Common myeloid progenitor, CD34-positive (primary cell): ENCODE measurements at regions not wholly inside any gene's neighbourhood (a gene's known extent, or its start where the extent isn't known, plus 50 kb on each side); places are given as distances from the start of the nearest gene placed in this dataset.

Experiments
- CTCF ChIA-PET: fragments of 350-600 bp; sonication (Branson Sonifier 250); formaldehyde crosslinking; loops from one replicate; lab custom pipeline; 2021; ENCODE audit warnings: antibody characterized with exemption; lab: Charles Lee
- POLR2A ChIA-PET: fragments of 350-600 bp; sonication (Branson Sonifier 250); formaldehyde crosslinking; loops from one replicate; lab custom pipeline; 2021; ENCODE audit warnings: antibody characterized with exemption; lab: Charles Lee
- DNase-seq, 3 donors: peaks; one replicate each; pipeline versions ENCODE4 v3.0.0 to v3.0.0-alpha.2; 2013
- H3K27ac ChIP-seq, 2 experiments: 1 replicate in 1 of 2; 2 replicates in 1 of 2; pipeline ENCODE4 v1.7.0; 2013; ENCODE audit warnings: inconsistent platforms in 2 of 2, low read length in 2 of 2, mild to moderate bottlenecking in 2 of 2, low read depth in 1 of 2, moderate library complexity in 1 of 2; ENCODE audit not compliant: severe bottlenecking in 2 of 2, insufficient read depth in 1 of 2, poor library complexity in 1 of 2
- H3K27me3 ChIP-seq, 5 experiments: replicated peaks in 2 of 5; 1 replicate in 3 of 5; 2 replicates in 2 of 5; pipeline versions ENCODE4 v1.6.1 to v1.7.0; 2013; ENCODE audit warnings: low read length in 4 of 5, mild to moderate bottlenecking in 2 of 5, moderate library complexity in 2 of 5, inconsistent platforms in 1 of 5; ENCODE audit not compliant: insufficient read depth in 5 of 5, control insufficient read depth in 4 of 5
- H3K36me3 ChIP-seq, 4 experiments: 1 replicate in 2 of 4; 2 replicates in 2 of 4; pipeline versions ENCODE4 v1.6.1 to v1.7.0; 2013; ENCODE audit warnings: low read length in 3 of 4, control low read depth in 1 of 4, mild to moderate bottlenecking in 1 of 4; ENCODE audit not compliant: control insufficient read depth in 4 of 4, insufficient read depth in 4 of 4
- H3K4me1 ChIP-seq, 4 experiments: 1 replicate in 3 of 4; 2 replicates in 1 of 4; pipeline versions ENCODE4 v1.6.1 to v1.7.1; 2013; ENCODE audit warnings: low read length in 3 of 4, mild to moderate bottlenecking in 3 of 4, control low read depth in 1 of 4, inconsistent platforms in 1 of 4, moderate library complexity in 1 of 4; ENCODE audit not compliant: control insufficient read depth in 4 of 4, insufficient read depth in 4 of 4; ENCODE audit errors: control extremely low read depth in 1 of 4
- H3K4me3 ChIP-seq, 7 experiments: 1 replicate in 4 of 7; 2 replicates in 3 of 7; pipeline versions ENCODE4 v1.5.1 to v1.7.0; 2013; ENCODE audit warnings: mild to moderate bottlenecking in 7 of 7, low read length in 6 of 7, moderate library complexity in 6 of 7, inconsistent platforms in 2 of 7, low read depth in 2 of 7, control low read depth in 1 of 7; ENCODE audit not compliant: insufficient read depth in 4 of 7, control insufficient read depth in 1 of 7; ENCODE audit errors: extremely low read depth in 1 of 7
- H3K9me3 ChIP-seq, 5 experiments: 1 replicate in 4 of 5; 2 replicates in 1 of 5; pipeline versions ENCODE4 v1.6.1 to v1.7.1; 2013; ENCODE audit warnings: low read length in 4 of 5, mild to moderate bottlenecking in 2 of 5, inconsistent platforms in 1 of 5, low read depth in 1 of 5, moderate library complexity in 1 of 5; ENCODE audit not compliant: control insufficient read depth in 4 of 5, insufficient read depth in 2 of 5; ENCODE audit errors: control extremely low read depth in 1 of 5
- WGBS: methylation state at CpG from one replicate; pipeline ENCODE4 v1.1.5; 2013; ENCODE audit not compliant: insufficient coverage; 5-methylcytosine and 5-hydroxymethylcytosine counted together

DNA sequence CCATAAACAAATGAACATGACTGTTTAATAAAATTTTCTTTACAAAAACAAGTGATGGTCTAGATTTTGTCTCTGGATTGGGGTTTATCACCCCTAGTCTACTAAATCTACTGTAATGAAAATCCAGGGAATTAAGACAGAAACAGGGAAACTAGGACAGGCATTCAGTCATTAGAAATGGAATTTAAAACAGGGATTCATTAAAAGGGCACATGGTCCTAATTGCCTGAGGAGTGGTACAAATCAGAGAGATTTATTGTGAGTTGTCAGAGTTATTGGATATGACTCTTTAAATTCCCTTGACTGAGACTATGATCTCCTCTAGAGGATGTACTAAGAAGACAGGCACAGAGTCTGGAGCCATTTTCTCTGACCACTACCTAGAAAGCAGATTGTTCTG lies 670.9 kb upstream of the GCFC2 start:
- no peaks in the 10 kb centered on the region for H3K36me3 ChIP-seq
- no peak overlapping the region for H3K4me3 ChIP-seq
- POLR2A ChIA-PET = no interaction called here
- CTCF ChIA-PET = no interaction called here
- no peaks in the 10 kb centered on the region for H3K9me3 ChIP-seq
- no peak overlapping the region for H3K27ac ChIP-seq
- no peaks in the 10 kb centered on the region for H3K27me3 ChIP-seq
- no peaks in the 10 kb centered on the region for H3K4me1 ChIP-seq
- DNase-seq = no peak

DNA sequence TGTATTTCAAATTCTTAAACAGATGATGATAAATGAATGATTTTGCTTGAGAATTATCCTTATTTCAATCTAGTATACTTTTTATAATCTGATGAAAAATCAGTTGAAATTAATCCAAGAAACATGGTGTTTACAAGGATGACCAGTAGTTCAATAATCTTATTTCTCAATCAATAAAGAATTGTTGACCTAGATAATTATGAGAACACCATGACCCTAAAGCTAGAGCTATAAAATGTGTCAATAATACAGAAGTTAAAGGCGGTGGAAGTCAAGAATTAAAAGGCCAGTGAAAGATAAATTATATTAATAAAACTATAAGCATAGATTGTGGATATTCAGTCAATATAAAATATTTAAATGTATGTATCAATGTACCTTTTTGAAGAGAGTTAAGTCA lies 667.4 kb upstream of the GCFC2 start:
- Histone ChIP-seq H3K4me3 (no peak overlapping the region), H3K27me3 (no peaks in the 10 kb centered on the region), H3K9me3 (no peaks in the 10 kb centered on the region), H3K36me3 (no peaks in the 10 kb centered on the region), H3K27ac (no peak overlapping the region), H3K4me1 (no peaks in the 10 kb centered on the region)
- no peak for DNase-seq
- ChIA-PET CTCF (no interaction called here), POLR2A (no interaction called here)
- WGBS = no CpG with 5 or more reads among the region's 1 CpG

DNA sequence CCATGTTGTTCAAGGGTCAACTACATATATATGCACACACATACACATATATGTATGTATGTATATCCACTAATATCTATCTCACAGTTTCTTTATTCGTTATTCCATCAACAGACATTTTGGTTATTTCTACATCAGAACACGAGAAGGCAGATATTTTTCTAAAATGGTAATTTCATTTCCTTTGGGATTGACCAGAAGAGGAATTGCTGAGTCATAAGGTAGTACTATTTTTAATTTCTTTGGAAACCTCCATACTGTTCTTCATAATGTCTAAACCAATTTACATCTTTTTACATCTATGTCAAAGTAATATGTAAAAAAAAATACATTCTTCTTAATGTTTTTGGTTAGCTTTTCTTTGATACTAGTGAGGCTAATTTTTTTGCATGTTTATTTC lies 630.7 kb upstream of the GCFC2 start:
- no peaks in the 10 kb centered on the region for H3K4me1 ChIP-seq
- ChIA-PET CTCF (no interaction called here), POLR2A (no interaction called here)
- no peak for DNase-seq
- H3K9me3 ChIP-seq = peaks cover 0 to 1% (median 0%) of the 10 kb centered on the region in 5 experiments
- H3K27me3 ChIP-seq = no peaks in the 10 kb centered on the region
- no peaks in the 10 kb centered on the region for H3K36me3 ChIP-seq
- no CpG with 5 or more reads among the region's 2 CpGs for WGBS
- H3K4me3 ChIP-seq = no peak overlapping the region
- H3K27ac ChIP-seq = no peak overlapping the region

DNA sequence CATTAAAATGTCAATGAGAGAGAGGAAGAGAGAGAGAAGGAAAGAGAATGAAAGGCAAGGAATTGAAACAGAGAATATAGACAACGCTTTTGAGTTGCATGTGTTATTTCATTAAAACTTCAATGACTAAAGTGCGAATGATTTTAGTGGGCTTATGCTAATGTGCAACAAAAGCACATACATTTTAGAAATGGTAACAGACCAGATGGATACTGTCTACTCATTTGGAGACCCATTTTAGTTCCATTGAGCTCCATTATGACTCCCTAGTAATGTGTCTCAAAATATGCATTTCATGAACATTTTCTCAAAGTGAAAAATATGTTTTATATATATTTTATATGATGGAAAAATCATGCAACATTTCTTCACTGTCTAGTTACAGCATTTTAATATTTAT lies 622.2 kb upstream of the GCFC2 start:
- Histone ChIP-seq H3K27me3 (no peaks in the 10 kb centered on the region), H3K36me3 (no peaks in the 10 kb centered on the region), H3K4me1 (no peaks in the 10 kb centered on the region), H3K27ac (no peak overlapping the region), H3K9me3 (no peaks in the 10 kb centered on the region), H3K4me3 (no peak overlapping the region)
- no peak for DNase-seq
- WGBS = 100% methylated on average over 2 of the region's 2 CpGs
- POLR2A ChIA-PET = no interaction called here
- CTCF ChIA-PET = no interaction called here

DNA sequence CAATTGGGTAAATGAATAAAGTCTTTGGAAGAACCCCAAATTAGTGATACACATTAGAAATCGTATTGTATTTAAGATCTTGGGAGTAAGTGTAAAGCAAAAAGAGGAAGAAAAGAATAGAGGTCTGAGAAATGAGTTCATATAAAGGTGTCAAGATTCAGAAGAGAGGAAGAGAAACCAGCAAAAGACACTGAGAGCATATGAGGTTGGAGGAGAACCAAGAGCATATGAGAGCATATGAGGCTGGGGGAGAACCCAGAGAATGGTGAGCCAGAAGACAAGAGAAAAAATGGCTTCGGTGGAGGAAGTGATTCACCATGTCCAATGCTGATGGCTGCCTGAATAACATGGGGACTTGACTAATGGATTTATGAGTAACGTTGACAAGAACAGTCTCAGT lies 620.1 kb upstream of the GCFC2 start:
- ChIA-PET POLR2A (no interaction called here), CTCF (no interaction called here)
- WGBS = 70% methylated on average over 3 of the region's 3 CpGs
- H3K27ac ChIP-seq = no peak overlapping the region
- H3K27me3 ChIP-seq = no peaks in the 10 kb centered on the region
- H3K9me3 ChIP-seq = no peaks in the 10 kb centered on the region
- H3K4me3 ChIP-seq = no peak overlapping the region
- no peaks in the 10 kb centered on the region for H3K36me3 ChIP-seq
- no peak for DNase-seq
- no peaks in the 10 kb centered on the region for H3K4me1 ChIP-seq

DNA sequence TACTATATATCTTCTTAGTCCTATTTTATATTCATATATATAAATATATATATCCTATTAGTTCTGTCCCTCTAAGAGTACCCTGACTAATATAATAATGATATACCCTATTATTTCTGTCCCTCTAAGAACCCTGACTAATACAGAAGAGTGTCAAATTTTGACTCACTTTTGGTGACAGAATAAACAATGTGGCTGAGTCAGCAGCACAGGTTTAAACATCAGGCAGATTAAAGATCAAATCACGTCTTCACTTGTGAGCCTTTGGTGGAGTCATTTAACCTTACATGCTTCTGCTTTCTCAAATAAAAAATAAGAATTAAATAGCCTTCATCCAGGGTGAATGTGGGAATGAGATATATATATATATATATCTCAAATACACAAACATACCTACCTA lies 615.9 kb upstream of the GCFC2 start:
- H3K27ac ChIP-seq = no peak overlapping the region
- no peaks in the 10 kb centered on the region for H3K36me3 ChIP-seq
- no CpG with 5 or more reads among the region's 1 CpG for WGBS
- H3K9me3 ChIP-seq = no peaks in the 10 kb centered on the region
- no peak overlapping the region for H3K4me3 ChIP-seq
- ChIA-PET POLR2A (no interaction called here), CTCF (no interaction called here)
- no peaks in the 10 kb centered on the region for H3K4me1 ChIP-seq
- no peaks in the 10 kb centered on the region for H3K27me3 ChIP-seq
- DNase-seq = no peak

DNA sequence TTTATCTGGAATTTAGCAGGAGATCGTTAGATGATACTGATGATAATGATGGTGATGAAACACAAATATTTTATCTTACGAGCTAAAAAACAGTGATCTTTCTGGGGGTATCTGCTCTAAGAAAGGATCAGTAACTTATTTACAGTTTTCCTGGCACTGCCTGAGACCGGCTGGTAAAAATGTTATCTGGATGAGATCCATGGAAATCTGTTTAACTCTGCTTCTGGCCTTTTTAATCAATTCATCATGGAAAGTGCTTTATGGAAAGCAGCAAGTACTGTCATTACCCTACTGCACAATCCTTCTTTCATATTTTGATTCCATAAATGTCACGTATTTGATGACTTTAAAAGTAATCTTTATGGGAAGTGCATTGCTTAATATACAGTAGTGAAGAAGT lies 612.7 kb upstream of the GCFC2 start:
- ChIA-PET POLR2A (no interaction called here), CTCF (no interaction called here)
- no peaks in the 10 kb centered on the region for H3K27me3 ChIP-seq
- H3K27ac ChIP-seq = no peak overlapping the region
- no peaks in the 10 kb centered on the region for H3K4me1 ChIP-seq
- H3K36me3 ChIP-seq = no peaks in the 10 kb centered on the region
- H3K9me3 ChIP-seq = no peaks in the 10 kb centered on the region
- H3K4me3 ChIP-seq = no peak overlapping the region
- no peak for DNase-seq
- WGBS = 93% methylated on average over 2 of the region's 4 CpGs

DNA sequence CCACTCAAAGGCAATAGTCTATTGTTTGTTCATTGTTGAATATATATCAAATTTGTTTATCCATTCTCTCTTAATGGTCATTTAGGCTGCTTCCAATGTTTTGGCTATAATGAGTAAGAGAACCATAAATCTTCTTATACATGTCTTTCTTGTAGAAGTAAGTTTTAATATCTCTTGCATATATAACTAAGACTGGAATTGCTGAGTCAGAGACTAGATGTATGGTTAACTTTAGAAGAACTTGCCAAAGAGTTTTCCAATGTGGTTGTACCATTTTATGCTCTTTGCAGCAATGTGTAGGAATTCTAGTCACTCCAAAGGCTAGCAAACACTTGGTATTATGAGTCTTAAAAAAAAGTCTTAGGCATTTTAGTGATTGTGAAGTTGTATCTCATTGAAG lies 610.0 kb upstream of the GCFC2 start:
- no peak for DNase-seq
- no peak overlapping the region for H3K4me3 ChIP-seq
- H3K9me3 ChIP-seq = no peaks in the 10 kb centered on the region
- ChIA-PET POLR2A (no interaction called here), CTCF (no interaction called here)
- H3K36me3 ChIP-seq = no peaks in the 10 kb centered on the region
- H3K4me1 ChIP-seq = no peaks in the 10 kb centered on the region
- no peaks in the 10 kb centered on the region for H3K27me3 ChIP-seq
- no peak overlapping the region for H3K27ac ChIP-seq
